B cell (primary cell): ENCODE measurements at regions not wholly inside any gene's neighbourhood (a gene's known extent, or its start where the extent isn't known, plus 50 kb on each side); places are given as distances from the start of the nearest gene placed in this dataset.

Source experiments
- ATAC-seq: fragments of 200-7000 bp; cut with Tn5 transposase; one replicate; pipeline ENCODE4 v1.10.0; 2021; ENCODE audit warnings: low read depth, mild to moderate bottlenecking, moderate number of reproducible peaks, moderate library complexity
- CTCF ChIA-PET: fragments of 350-600 bp; sonication (Branson Sonifier 250); formaldehyde crosslinking; loops from one replicate; lab custom pipeline; 2021; ENCODE audit warnings: antibody characterized with exemption, inconsistent platforms; lab: Charles Lee
- POLR2A ChIA-PET: fragments of 350-600 bp; sonication (Branson Sonifier 250); formaldehyde crosslinking; loops from one replicate; lab custom pipeline; 2021; ENCODE audit warnings: antibody characterized with exemption; lab: Charles Lee
- DNase-seq: peaks from one replicate; pipeline ENCODE4 v3.0.0; 2013
- H2AFZ ChIP-seq: 2 replicates; pipeline ENCODE4 v1.6.1; 2012; ENCODE audit warnings: mild to moderate bottlenecking, low read depth, low read length; ENCODE audit not compliant: insufficient read depth, poor library complexity, severe bottlenecking
- H3K27ac ChIP-seq, 2 donors: 1 replicate in 1 of 2; 2 replicates in 1 of 2; pipeline ENCODE4 v1.5.1; 2012 to 2013; ENCODE audit warnings: low read length in 2 of 2, mild to moderate bottlenecking in 2 of 2, moderate library complexity in 1 of 2
- H3K27me3 ChIP-seq, 4 experiments: fragments of 200-600 bp in 1 of 4; sonication (generic) in 1 of 4; replicated peaks in 1 of 4; 1 replicate in 2 of 4; 2 replicates in 2 of 4; pipeline versions ENCODE4 v1.6.1 to v1.7.0; 2013 to 2016; ENCODE audit warnings: low read length in 3 of 4, mild to moderate bottlenecking in 2 of 4, mixed read lengths in 1 of 4, moderate library complexity in 1 of 4; ENCODE audit not compliant: insufficient read depth in 4 of 4, control insufficient read depth in 3 of 4; ENCODE audit errors: control extremely low read depth in 1 of 4
- H3K36me3 ChIP-seq, 2 experiments: replicated peaks in 1 of 2; 1 replicate in 1 of 2; 2 replicates in 1 of 2; pipeline versions ENCODE4 v1.6.1 to v1.7.1; 2013; ENCODE audit warnings: low read length in 1 of 2; ENCODE audit not compliant: insufficient read depth in 2 of 2, control insufficient read depth in 1 of 2; ENCODE audit errors: control extremely low read depth in 1 of 2, extremely low read depth in 1 of 2
- H3K4me1 ChIP-seq, 2 donors: fragments of 200-600 bp in 1 of 2; sonication (generic) in 1 of 2; 1 replicate in 1 of 2; 2 replicates in 1 of 2; pipeline versions ENCODE4 v1.5.1 to v1.6.1; 2013 to 2017; ENCODE audit warnings: low read length in 2 of 2; ENCODE audit not compliant: control insufficient read depth in 2 of 2, insufficient read depth in 2 of 2
- H3K4me2 ChIP-seq: replicated peaks from 2 replicates; pipeline ENCODE3; 2012; ENCODE audit warnings: mild to moderate bottlenecking, low read depth, low read length; ENCODE audit not compliant: poor library complexity, severe bottlenecking
- H3K4me3 ChIP-seq, 5 experiments: fragments of 200-600 bp in 1 of 5; sonication (generic) in 1 of 5; 1 replicate in 3 of 5; 2 replicates in 2 of 5; pipeline versions ENCODE4 v1.5.1 to v1.7.0; 2011 to 2016; ENCODE audit warnings: low read length in 4 of 5, mild to moderate bottlenecking in 4 of 5, low read depth in 2 of 5, control low read depth in 1 of 5, moderate library complexity in 1 of 5; ENCODE audit not compliant: insufficient read depth in 1 of 5; ENCODE audit errors: control extremely low read depth in 1 of 5, extremely low read depth in 1 of 5
- H3K79me2 ChIP-seq: fragments of 200-600 bp; sonication (generic); one replicate; pipeline ENCODE4 v1.6.0; 2016; ENCODE audit warnings: low read length; ENCODE audit not compliant: control insufficient read depth, insufficient read depth
- H3K9ac ChIP-seq: fragments of 200-600 bp; sonication (generic); 2 replicates; pipeline ENCODE4 v1.6.1; 2017; ENCODE audit warnings: mild to moderate bottlenecking, low read length, moderate library complexity
- H3K9me3 ChIP-seq, 3 donors: one replicate each; pipeline versions ENCODE4 v1.6.1 to v1.7.1; 2013; ENCODE audit warnings: low read length in 2 of 3; ENCODE audit not compliant: control insufficient read depth in 2 of 3, insufficient read depth in 1 of 3; ENCODE audit errors: control extremely low read depth in 1 of 3
- H4K20me1 ChIP-seq: 2 replicates; pipeline ENCODE4 v1.6.0; 2012; ENCODE audit warnings: mild to moderate bottlenecking, low read length; ENCODE audit not compliant: insufficient read depth, control insufficient read depth, poor library complexity, severe bottlenecking
- H3K27ac Mint-ChIP-seq: one replicate; pipeline ENCODE4 v1.8.0; 2021; ENCODE audit warnings: mixed read lengths
- H3K27me3 Mint-ChIP-seq: one replicate; pipeline ENCODE4 v1.8.0; 2021; ENCODE audit warnings: mixed read lengths
- H3K4me1 Mint-ChIP-seq: one replicate; pipeline ENCODE4 v1.8.0; 2021; ENCODE audit warnings: mixed read lengths
- H3K4me3 Mint-ChIP-seq: one replicate; pipeline ENCODE4 v1.8.0; 2021; ENCODE audit warnings: mixed read lengths
- H3K9me3 Mint-ChIP-seq: one replicate; pipeline ENCODE4 v1.8.0; 2022; ENCODE audit warnings: mixed read lengths; ENCODE audit not compliant: insufficient read depth
- EZH2 ChIP-seq: IDR thresholded peaks from 2 replicates; pipeline ENCODE4 v1.6.1; 2012; ENCODE audit warnings: borderline replicate concordance, low read depth, mild to moderate bottlenecking, moderate library complexity, low read length; ENCODE audit not compliant: insufficient read depth, poor library complexity, severe bottlenecking
- WGBS: methylation state at CpG from one replicate; pipeline ENCODE4 v1.1.5; 2013; ENCODE audit warnings: missing lambda C conversion rate; ENCODE audit not compliant: insufficient coverage; 5-methylcytosine and 5-hydroxymethylcytosine counted together
- intact Hi-C: fragments of 100-400 bp; cut with micrococcal nuclease; formaldehyde crosslinking; loops from one replicate; pipeline ENCODE4 v1.10.0; 2022
- TF ChIP-seq, protein P1 (sequence below): fragments of 200-600 bp; IDR thresholded peaks from one replicate; pipeline ENCODE4 v1.8.0; 2022; ENCODE audit warnings: antibody characterized with exemption, mild to moderate bottlenecking

DNA sequence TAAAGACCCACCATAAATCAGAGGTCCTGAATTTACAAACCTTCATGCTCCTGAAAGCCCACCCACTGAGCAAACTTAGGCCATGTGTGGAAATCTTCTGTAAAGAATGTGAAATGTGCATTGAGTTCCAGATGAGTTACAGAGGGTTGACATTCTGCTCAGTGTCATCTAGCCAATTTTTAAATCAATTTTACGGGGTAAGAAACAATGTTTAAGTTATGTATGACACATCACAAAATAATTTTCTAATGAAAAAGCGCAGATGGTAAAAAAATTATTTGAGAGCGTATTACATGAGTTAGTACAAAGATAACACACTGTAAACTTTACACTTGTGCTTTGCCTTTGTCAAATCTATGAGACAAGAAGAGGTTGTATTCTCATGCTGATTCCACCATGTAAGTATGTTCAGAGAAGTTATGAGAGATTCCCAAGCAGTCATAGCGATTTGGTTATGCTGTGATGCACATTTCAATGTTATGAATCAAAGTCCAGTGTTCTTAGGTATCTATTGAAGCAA, 446.3 kb downstream of the ADCYAP1 start:
- DNase-seq = no peak
- H3K4me1 Mint-ChIP-seq = no peaks in the 10 kb centered on the region
- intact Hi-C loops = no loop called here

DNA sequence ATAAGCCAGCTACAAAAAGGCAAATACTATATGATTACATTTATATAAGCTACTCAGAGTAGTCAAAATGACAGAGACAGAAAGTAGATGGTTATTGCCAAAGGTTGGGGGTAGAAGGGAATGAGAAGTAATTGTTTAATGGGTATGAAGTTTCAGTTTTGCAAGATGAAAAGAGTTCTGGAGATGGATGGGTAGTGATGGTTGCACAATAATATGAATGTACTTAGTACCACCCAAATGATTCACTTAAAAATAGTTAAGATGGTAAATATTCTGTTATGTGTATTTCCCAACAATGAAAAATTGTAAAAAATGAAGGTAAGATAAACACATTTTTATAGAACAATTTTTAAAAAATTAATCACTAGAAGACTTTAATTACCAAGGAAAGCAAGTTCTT, 448.4 kb downstream of the ADCYAP1 start:
- Histone ChIP-seq H3K36me3 (no peaks in the 10 kb centered on the region), H3K4me3 (no peak overlapping the region), H4K20me1 (no peaks in the 10 kb centered on the region), H3K9ac (no peak overlapping the region), H3K27me3 (no peaks in the 10 kb centered on the region), H2AFZ (no peak overlapping the region), H3K79me2 (no peaks in the 10 kb centered on the region), H3K4me1 (no peaks in the 10 kb centered on the region), H3K27ac (no peak overlapping the region), H3K9me3 (peaks cover 0 to 3% (median 0%) of the 10 kb centered on the region in 3 donors), H3K4me2 (no peak overlapping the region)
- Mint-ChIP-seq H3K27ac (no peak overlapping the region), H3K4me1 (no peaks in the 10 kb centered on the region), H3K9me3 (no peaks in the 10 kb centered on the region), H3K4me3 (no peak overlapping the region), H3K27me3 (no peaks in the 10 kb centered on the region)
- intact Hi-C loops = no loop called here
- TF ChIP-seq, protein P1, sequence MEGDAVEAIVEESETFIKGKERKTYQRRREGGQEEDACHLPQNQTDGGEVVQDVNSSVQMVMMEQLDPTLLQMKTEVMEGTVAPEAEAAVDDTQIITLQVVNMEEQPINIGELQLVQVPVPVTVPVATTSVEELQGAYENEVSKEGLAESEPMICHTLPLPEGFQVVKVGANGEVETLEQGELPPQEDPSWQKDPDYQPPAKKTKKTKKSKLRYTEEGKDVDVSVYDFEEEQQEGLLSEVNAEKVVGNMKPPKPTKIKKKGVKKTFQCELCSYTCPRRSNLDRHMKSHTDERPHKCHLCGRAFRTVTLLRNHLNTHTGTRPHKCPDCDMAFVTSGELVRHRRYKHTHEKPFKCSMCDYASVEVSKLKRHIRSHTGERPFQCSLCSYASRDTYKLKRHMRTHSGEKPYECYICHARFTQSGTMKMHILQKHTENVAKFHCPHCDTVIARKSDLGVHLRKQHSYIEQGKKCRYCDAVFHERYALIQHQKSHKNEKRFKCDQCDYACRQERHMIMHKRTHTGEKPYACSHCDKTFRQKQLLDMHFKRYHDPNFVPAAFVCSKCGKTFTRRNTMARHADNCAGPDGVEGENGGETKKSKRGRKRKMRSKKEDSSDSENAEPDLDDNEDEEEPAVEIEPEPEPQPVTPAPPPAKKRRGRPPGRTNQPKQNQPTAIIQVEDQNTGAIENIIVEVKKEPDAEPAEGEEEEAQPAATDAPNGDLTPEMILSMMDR = no peak
- TF ChIP-seq EZH2 = no peak
- POLR2A ChIA-PET = no interaction called here
- no peak for ATAC-seq
- DNase-seq = no peak
- CTCF ChIA-PET = no interaction called here

More for the DNA sequence above, 446.3 kb downstream of the ADCYAP1 start:
- no CpG with 5 or more reads among the region's 4 CpGs for WGBS
- Histone ChIP-seq H4K20me1 (no peaks in the 10 kb centered on the region), H2AFZ (no peak overlapping the region), H3K79me2 (no peaks in the 10 kb centered on the region), H3K4me1 (no peaks in the 10 kb centered on the region), H3K4me2 (no peak overlapping the region), H3K27me3 (no peaks in the 10 kb centered on the region), H3K9ac (no peak overlapping the region), H3K36me3 (no peaks in the 10 kb centered on the region), H3K4me3 (no peak overlapping the region), H3K27ac (no peak overlapping the region), H3K9me3 (no peaks in the 10 kb centered on the region)
- ATAC-seq = no peak
- POLR2A ChIA-PET = no interaction called here
- CTCF ChIA-PET = no interaction called here
- H3K9me3 Mint-ChIP-seq = no peaks in the 10 kb centered on the region
- H3K4me3 Mint-ChIP-seq = no peak overlapping the region
- TF ChIP-seq, protein P1 = no peak
- no peak for TF ChIP-seq EZH2
- H3K27ac Mint-ChIP-seq = no peak overlapping the region
- no peaks in the 10 kb centered on the region for H3K27me3 Mint-ChIP-seq
